ENCODE measurements at regions not wholly inside any gene's neighbourhood (a gene's known extent, or its start where the extent isn't known, plus 50 kb on each side); places are given as distances from the start of the nearest gene placed in this dataset.

- H3K4me3 ChIP-seq (ENCODE audit: low read depth, low read length), result no peak overlapping the region
- DNase-seq (ENCODE audit: low read depth), result peak; percentile 24
These were observed 55.0 kb upstream of the PRDM5 start for GRCh38 chr4:120977435-120977997.

- no peak for DNase-seq (ENCODE audit: low read depth)
- H3K4me3 ChIP-seq (ENCODE audit: low read depth, low read length), result no peak overlapping the region
These were observed 50.7 kb upstream of the PRDM5 start for GRCh38 chr4:120973207-120973606.

Measured in skeletal muscle cell (primary cell).